Erythroblast (primary cell): ENCODE measurements at regions not wholly inside any gene's neighbourhood (a gene's known extent, or its start where the extent isn't known, plus 50 kb on each side); places are given as distances from the start of the nearest gene placed in this dataset.

Experiments
- GATA1 ChIP-seq: IDR thresholded peaks from 2 replicates; pipeline ENCODE4 v1.6.1; 2011; ENCODE audit warnings: low read depth, mild to moderate bottlenecking, control low read depth, low read length, moderate library complexity
- POLR2A ChIP-seq: IDR thresholded peaks from 2 replicates; pipeline ENCODE4 v1.6.1; 2011; ENCODE audit warnings: mild to moderate bottlenecking, low read length

DNA sequence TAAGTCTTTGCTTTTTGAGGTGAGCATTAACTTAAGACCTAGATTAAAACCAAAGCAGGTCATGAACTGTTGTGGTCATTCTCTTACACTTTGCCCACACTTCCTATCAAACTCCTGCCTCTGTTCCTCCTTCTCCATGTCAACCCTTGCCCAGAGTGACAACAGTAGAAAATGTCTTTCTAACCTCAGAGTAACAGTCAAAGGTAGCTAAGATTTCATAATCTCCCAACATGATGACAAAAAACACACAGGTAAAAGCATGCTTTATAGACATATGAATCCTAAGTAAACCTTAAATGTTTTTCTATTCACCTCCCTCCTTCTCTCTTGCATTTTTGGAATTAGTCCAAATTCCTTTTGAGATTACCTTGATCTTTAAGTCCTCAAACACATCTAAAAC lies 422.3 kb downstream of the SPATA31D1 start:
- TF ChIP-seq POLR2A (no peak), GATA1 (no peak)
